IMR-90 (cell line): ENCODE measurements at regions not wholly inside any gene's neighbourhood (a gene's known extent, or its start where the extent isn't known, plus 50 kb on each side); places are given as distances from the start of the nearest gene placed in this dataset.

ENCODE experiments used
- ATAC-seq: fragments of 200-7000 bp; cut with Tn5 transposase; 2 replicates; pipeline ENCODE4 v1.9.1; 2020; ENCODE audit warnings: low read depth, mild to moderate bottlenecking, moderate library complexity
- BruUV-seq: library from RNA; stranded (reverse); fragments of 400-500 nt; replicated peaks from 2 replicates; lab custom pipeline; 2021; lab: Mats Ljungman, UMichigan
- CTCF ChIA-PET: fragments of 300-600 bp; formaldehyde crosslinking; extraction: SDS; loops from one replicate; lab custom pipeline; 2021; ENCODE audit warnings: antibody characterized with exemption; lab: Yijun Ruan, JAX
- POLR2A ChIA-PET: fragments of 300-600 bp; sonication (Branson Sonifier 250); formaldehyde crosslinking; loops from one replicate; lab custom pipeline; 2022; ENCODE audit warnings: antibody characterized with exemption; ENCODE audit not compliant: unreplicated experiment; lab: Charles Lee
- DNase-seq: peaks from one replicate; pipeline ENCODE4 v3.0.0; 2013
- H2AFZ ChIP-seq: replicated peaks from 2 replicates; pipeline ENCODE3; 2013; ENCODE audit warnings: low read length, mild to moderate bottlenecking; ENCODE audit not compliant: poor library complexity
- H2AK5ac ChIP-seq: 2 replicates; pipeline ENCODE4 v1.6.1; 2013; ENCODE audit warnings: low read depth, low read length, inconsistent platforms
- H2AK9ac ChIP-seq: replicated peaks from 2 replicates; pipeline ENCODE3; 2013; ENCODE audit warnings: mild to moderate bottlenecking, low read depth, low read length, moderate library complexity; ENCODE audit not compliant: poor library complexity
- H2BK120ac ChIP-seq: 2 replicates; pipeline ENCODE4 v1.6.1; 2013; ENCODE audit warnings: low read depth, low read length, inconsistent platforms
- H2BK15ac ChIP-seq: 3 replicates; pipeline ENCODE4 v1.6.1; 2013; ENCODE audit warnings: low read depth, low read length, inconsistent platforms
- H2BK20ac ChIP-seq: 2 replicates; pipeline ENCODE4 v1.6.1; 2013; ENCODE audit warnings: low read depth, mild to moderate bottlenecking, inconsistent platforms, low read length, moderate library complexity
- H2BK5ac ChIP-seq: 2 replicates; pipeline ENCODE4 v1.6.1; 2013; ENCODE audit warnings: mild to moderate bottlenecking, low read depth, low read length, inconsistent platforms; ENCODE audit not compliant: poor library complexity, severe bottlenecking
- H3K14ac ChIP-seq: replicated peaks from 2 replicates; pipeline ENCODE4 v1.6.1; 2013; ENCODE audit warnings: low read depth, low read length, inconsistent platforms
- H3K18ac ChIP-seq: 2 replicates; pipeline ENCODE4 v1.6.1; 2013; ENCODE audit warnings: low read depth, low read length, control low read depth
- H3K23ac ChIP-seq: 2 replicates; pipeline ENCODE4 v1.6.1; 2013; ENCODE audit warnings: low read depth, low read length, inconsistent platforms
- H3K27ac ChIP-seq: 2 replicates; pipeline ENCODE4 v1.5.1; 2013; ENCODE audit warnings: mild to moderate bottlenecking, control low read depth, low read length; ENCODE audit not compliant: insufficient read depth
- H3K27me3 ChIP-seq: 2 replicates; pipeline ENCODE4 v1.6.1; 2013; ENCODE audit warnings: low read length; ENCODE audit not compliant: control insufficient read depth, insufficient read depth
- H3K36me3 ChIP-seq: 2 replicates; pipeline ENCODE4 v1.6.1; 2013; ENCODE audit warnings: low read length, mixed read lengths; ENCODE audit not compliant: control insufficient read depth, insufficient read depth
- H3K4ac ChIP-seq: 2 replicates; pipeline ENCODE4 v1.6.1; 2013; ENCODE audit warnings: low read depth, low read length, inconsistent platforms
- H3K4me1 ChIP-seq: 2 replicates; pipeline ENCODE4 v1.6.1; 2013; ENCODE audit warnings: low read length, mixed read lengths; ENCODE audit not compliant: control insufficient read depth, insufficient read depth
- H3K4me2 ChIP-seq: 2 replicates; pipeline ENCODE4 v1.6.1; 2013; ENCODE audit warnings: low read depth, mild to moderate bottlenecking, control low read depth, low read length, moderate library complexity
- H3K4me3 ChIP-seq: 2 replicates; pipeline ENCODE4 v1.5.1; 2013; ENCODE audit warnings: low read depth, mild to moderate bottlenecking, control low read depth, low read length, moderate library complexity; ENCODE audit not compliant: insufficient read depth
- H3K56ac ChIP-seq: 2 replicates; pipeline ENCODE4 v1.6.1; 2013; ENCODE audit warnings: low read length, inconsistent platforms; ENCODE audit not compliant: insufficient read depth; ENCODE audit errors: extremely low read depth
- H3K79me1 ChIP-seq, 2 experiments: 2 replicates each; pipeline ENCODE4 v1.6.1; 2013; ENCODE audit warnings: low read length in 2 of 2, inconsistent platforms in 1 of 2, low read depth in 1 of 2
- H3K9ac ChIP-seq: 2 replicates; pipeline ENCODE4 v1.6.1; 2013; ENCODE audit warnings: low read depth, low read length, control low read depth
- H3K9me1 ChIP-seq: 2 replicates; pipeline ENCODE4 v1.6.1; 2013; ENCODE audit warnings: low read length, inconsistent platforms; ENCODE audit not compliant: insufficient read depth
- H3K9me3 ChIP-seq: 2 replicates; pipeline ENCODE4 v1.6.1; 2013; ENCODE audit warnings: low read length; ENCODE audit not compliant: control insufficient read depth, insufficient read depth
- H4K20me1 ChIP-seq: 2 replicates; pipeline ENCODE4 v1.6.1; 2013; ENCODE audit warnings: low read length, inconsistent platforms; ENCODE audit not compliant: insufficient read depth
- H4K5ac ChIP-seq: 2 replicates; pipeline ENCODE4 v1.6.1; 2013; ENCODE audit warnings: mild to moderate bottlenecking, low read depth, low read length, control low read depth
- H4K8ac ChIP-seq, 2 experiments: 2 replicates each; pipeline ENCODE4 v1.6.1; 2013; ENCODE audit warnings: low read depth in 2 of 2, low read length in 2 of 2, control low read depth in 1 of 2, inconsistent platforms in 1 of 2
- H4K91ac ChIP-seq: 2 replicates; pipeline ENCODE4 v1.6.1; 2013; ENCODE audit warnings: low read depth, low read length, inconsistent platforms; ENCODE audit not compliant: insufficient read depth
- BHLHE40 ChIP-seq: fragments of 150-350 bp; IDR thresholded peaks from 2 replicates; pipeline ENCODE4 v1.6.1; 2016; ENCODE audit warnings: mild to moderate bottlenecking, low read depth, low read length
- CEBPB ChIP-seq: IDR thresholded peaks from 2 replicates; pipeline ENCODE4 v1.6.1; 2012; ENCODE audit warnings: low read depth, low read length, improper control_type of control experiment
- FOS ChIP-seq: fragments of 150-350 bp; IDR thresholded peaks from 2 replicates; pipeline ENCODE4 v1.6.1; 2016; ENCODE audit warnings: low read depth, low read length
- MAFK ChIP-seq: IDR thresholded peaks from 2 replicates; pipeline ENCODE4 v1.6.1; 2012; ENCODE audit warnings: low read depth, low read length, improper control_type of control experiment
- NFE2L2 ChIP-seq: fragments of 150-350 bp; IDR thresholded peaks from 2 replicates; pipeline ENCODE4 v1.6.1; 2016; ENCODE audit warnings: low read depth, mild to moderate bottlenecking, low read length
- POLR2A ChIP-seq: IDR thresholded peaks from 2 replicates; pipeline ENCODE4 v1.6.1; 2012; ENCODE audit warnings: mild to moderate bottlenecking, low read depth, low read length
- RAD21 ChIP-seq: IDR thresholded peaks from 2 replicates; pipeline ENCODE4 v1.6.1; 2012; ENCODE audit warnings: low read length, improper control_type of control experiment
- SMC3 ChIP-seq: fragments of 150-350 bp; IDR thresholded peaks from 2 replicates; pipeline ENCODE4 v1.6.1; 2016; ENCODE audit warnings: low read depth, mild to moderate bottlenecking, antibody characterized with exemption, low read length, moderate library complexity
- USF2 ChIP-seq: fragments of 150-350 bp; IDR thresholded peaks from 2 replicates; pipeline ENCODE4 v1.6.1; 2017; ENCODE audit warnings: mild to moderate bottlenecking, antibody characterized with exemption, low read length, low read depth
- WGBS, 2 experiments: methylation state at CpG; one replicate each; pipeline versions ENCODE4 v1.1.5 to v1.1.7; 2013; ENCODE audit warnings: missing lambda C conversion rate in 2 of 2; ENCODE audit not compliant: insufficient read length in 1 of 2; ENCODE audit errors: extremely low coverage in 2 of 2; 5-methylcytosine and 5-hydroxymethylcytosine counted together
- dilution Hi-C: fragments of 300-500 bp; cut with HindIII; formaldehyde crosslinking; loops from one replicate; pipeline ENCODE4 v1.14.3; 2018; ENCODE audit warnings: low sequenced_read_pairs; ENCODE audit not compliant: unreplicated experiment
- in situ Hi-C: fragments of 300-500 bp; cut with MboI; formaldehyde crosslinking; loops from 3 replicates; pipeline ENCODE4 v1.14.3; 2019; ENCODE audit warnings: low sequenced_read_pairs, inconsistent platforms, mixed read lengths
- intact Hi-C: fragments of 100-400 bp; cut with micrococcal nuclease; formaldehyde crosslinking; loops from 2 replicates; pipeline ENCODE4 v1.10.0; 2022

GRCh38 chr6:51495096-51495495 is 592.3 kb downstream of the PKHD1 start:
- H2AK5ac ChIP-seq = no peak overlapping the region
- no peaks in the 10 kb centered on the region for H3K36me3 ChIP-seq
- in situ Hi-C loops (no loop called here), intact Hi-C loops (no loop called here), dilution Hi-C loops (no loop called here)
- H3K14ac ChIP-seq = no peak overlapping the region
- DNase-seq (no peak), ATAC-seq (no peak)
- H4K91ac ChIP-seq = no peak overlapping the region
- CTCF ChIA-PET = no interaction called here
- H3K23ac ChIP-seq = no peak overlapping the region
- TF ChIP-seq NFE2L2 = no peak
- TF ChIP-seq FOS = no peak
- no peak for TF ChIP-seq BHLHE40
- no peak for TF ChIP-seq USF2
- TF ChIP-seq CEBPB = no peak
- TF ChIP-seq SMC3 = no peak
- no peak for TF ChIP-seq RAD21
- TF ChIP-seq POLR2A = no peak
- no peak for TF ChIP-seq MAFK
- H4K8ac ChIP-seq = no peak overlapping the region
- no peak overlapping the region for H2BK20ac ChIP-seq
- no TSS peak for BruUV-seq
- no peaks in the 10 kb centered on the region for H4K20me1 ChIP-seq
- no peak overlapping the region for H3K27ac ChIP-seq
- H3K9me3 ChIP-seq = 0 out of 2 replicates have a peak, but pooled peaks cover 2% of the 10 kb centered on the region
- H2AFZ ChIP-seq = no peak overlapping the region
- H2AK9ac ChIP-seq = no peak overlapping the region
- H3K79me1 ChIP-seq = no peaks in the 10 kb centered on the region
- no peak overlapping the region for H4K5ac ChIP-seq
- no peak overlapping the region for H3K18ac ChIP-seq
- POLR2A ChIA-PET = no interaction called here
- no peaks in the 10 kb centered on the region for H3K9me1 ChIP-seq
- H2BK5ac ChIP-seq = no peak overlapping the region
- H3K9ac ChIP-seq = no peak overlapping the region
- no peaks in the 10 kb centered on the region for H3K27me3 ChIP-seq
- H3K4me2 ChIP-seq = no peak overlapping the region
- H3K56ac ChIP-seq = no peak overlapping the region
- 0% methylated on average over 1 of the region's 4 CpGs; no CpG with 5 or more reads in 1 of the 2 experiments for WGBS, 2 experiments
- H3K4me3 ChIP-seq = no peak overlapping the region
- H3K4me1 ChIP-seq = no peaks in the 10 kb centered on the region
- no peak overlapping the region for H2BK15ac ChIP-seq
- no peak overlapping the region for H3K4ac ChIP-seq
- no peak overlapping the region for H2BK120ac ChIP-seq
